ENCODE measurements at regions not wholly inside any gene's neighbourhood (a gene's known extent, or its start where the extent isn't known, plus 50 kb on each side); places are given as distances from the start of the nearest gene placed in this dataset.

GRCh38 chr16:80117556-80118130, 423.1 kb upstream of the DYNLRB2 start:
- no peaks in the 10 kb centered on the region for H3K9me3 ChIP-seq
- no peak overlapping the region for H3K4me3 ChIP-seq
- no peaks in the 10 kb centered on the region for H3K27me3 ChIP-seq
- DNase-seq: no peak
- H3K27ac ChIP-seq: no peak overlapping the region
- TF ChIP-seq EP300 (IDR thresholded peaks at IDR 0.05) (no peak), POLR2A (IDR thresholded peaks at IDR 0.05) (no peak), CTCF (IDR thresholded peaks at IDR 0.05) (no peak), POLR2AphosphoS5 (IDR thresholded peaks at IDR 0.05) (no peak)
- intact Hi-C loops (cut with DNase I): no loop called here
- WGBS, 2 donors: 92% methylated on average over 4 of the region's 4 CpGs
- peaks cover 0 to 17% (median 14%) of the 10 kb centered on the region in 4 donors for H3K4me1 ChIP-seq
- H3K36me3 ChIP-seq: no peaks in the 10 kb centered on the region

GRCh38 chr16:80116711-80117110, 424.1 kb upstream of the DYNLRB2 start:
- intact Hi-C loops (cut with DNase I): no loop called here
- Histone ChIP-seq H3K27me3 (no peaks in the 10 kb centered on the region), H3K27ac (no peak overlapping the region), H3K9me3 (no peaks in the 10 kb centered on the region), H3K36me3 (no peaks in the 10 kb centered on the region), H3K4me3 (no peak overlapping the region), H3K4me1 (peaks cover 0 to 8% (median 4%) of the 10 kb centered on the region in 4 donors)
- no peak for DNase-seq
- TF ChIP-seq EP300 (IDR thresholded peaks at IDR 0.05) (no peak), POLR2A (IDR thresholded peaks at IDR 0.05) (no peak), CTCF (IDR thresholded peaks at IDR 0.05) (no peak), POLR2AphosphoS5 (IDR thresholded peaks at IDR 0.05) (no peak)

- Histone ChIP-seq H3K36me3 (no peaks in the 10 kb centered on the region), H3K9me3 (no peaks in the 10 kb centered on the region), H3K27me3 (no peaks in the 10 kb centered on the region), H3K27ac (no peak overlapping the region), H3K4me1 (no peaks in the 10 kb centered on the region), H3K4me3 (no peak overlapping the region)
- 18 to 60% methylated on average over 2 of the region's 2 CpGs for WGBS, 2 donors
- no peak for TF ChIP-seq POLR2AphosphoS5 (IDR thresholded peaks at IDR 0.05)
- TF ChIP-seq EP300 (IDR thresholded peaks at IDR 0.05): no peak
- no peak for TF ChIP-seq CTCF (IDR thresholded peaks at IDR 0.05)
- no peak for TF ChIP-seq POLR2A (IDR thresholded peaks at IDR 0.05)
- DNase-seq: no peak
- intact Hi-C loops (cut with DNase I): no loop called here
These were observed 426.1 kb upstream of the DYNLRB2 start for GRCh38 chr16:80114699-80115098.

- Histone ChIP-seq H3K36me3 (no peaks in the 10 kb centered on the region), H3K4me3 (no peak overlapping the region), H3K27me3 (no peaks in the 10 kb centered on the region), H3K4me1 (no peaks in the 10 kb centered on the region), H3K9me3 (no peaks in the 10 kb centered on the region), H3K27ac (no peak overlapping the region)
- no peak for DNase-seq
- 76 to 79% methylated on average over 4 of the region's 4 CpGs for WGBS, 2 donors
- intact Hi-C loops (cut with DNase I): no loop called here
- TF ChIP-seq POLR2AphosphoS5 (IDR thresholded peaks at IDR 0.05): no peak
- no peak for TF ChIP-seq CTCF (IDR thresholded peaks at IDR 0.05)
- TF ChIP-seq EP300 (IDR thresholded peaks at IDR 0.05): no peak
- no peak for TF ChIP-seq POLR2A (IDR thresholded peaks at IDR 0.05)
These were observed 426.8 kb upstream of the DYNLRB2 start for GRCh38 chr16:80113873-80114574.
